HepG2 (cell line): ENCODE measurements at regions not wholly inside any gene's neighbourhood (a gene's known extent, or its start where the extent isn't known, plus 50 kb on each side); places are given as distances from the start of the nearest gene placed in this dataset.

Experiments
- ATAC-seq: fragments of 200-7000 bp; cut with Tn5 transposase; 3 replicates; pipeline ENCODE4 v1.9.1; 2020; ENCODE audit warnings: mild to moderate bottlenecking, moderate library complexity
- BruUV-seq: library from RNA; stranded (reverse); fragments of 400-500 nt; replicated peaks from 2 replicates; lab custom pipeline; 2021; lab: Mats Ljungman, UMichigan
- CTCF ChIA-PET: fragments of 300-600 bp; formaldehyde crosslinking; extraction: SDS; loops from one replicate; lab custom pipeline; 2021; ENCODE audit warnings: low total read pairs, inconsistent platforms, low intra/inter-chr PET ratio; lab: Yijun Ruan, JAX
- POLR2A ChIA-PET: fragments of 350-600 bp; sonication (Branson Sonifier 250); formaldehyde crosslinking; loops from one replicate; lab custom pipeline; 2020; ENCODE audit warnings: antibody characterized with exemption, inconsistent platforms; lab: Yijun Ruan, JAX
- DNase-seq: peaks from one replicate; pipeline ENCODE4 v3.0.0-alpha.2; 2015; ENCODE audit warnings: low spot score
- FAIRE-seq: peaks from 3 replicates; lab custom pipeline; 2011; peaks lifted over from hg19 to GRCh38; lab: Jason Lieb, UNC
- H2AFZ ChIP-seq: one replicate; pipeline ENCODE4 v1.6.1; 2011; ENCODE audit warnings: low read length, inconsistent platforms
- H3K27ac ChIP-seq: fragments of 300-600 bp; 3 replicates; pipeline ENCODE4 v1.8.0; 2011; ENCODE audit warnings: mixed run types, mild to moderate bottlenecking, mixed read lengths, low read length, inconsistent platforms; ENCODE audit not compliant: insufficient read depth; ENCODE audit errors: extremely low read length
- H3K27me3 ChIP-seq, 2 experiments: fragments of 200-600 bp in 1 of 2; 2 replicates in 1 of 2; 3 replicates in 1 of 2; pipeline versions ENCODE4 v1.6.0 to v1.8.0; 2011; ENCODE audit warnings: low read length in 2 of 2, mild to moderate bottlenecking in 2 of 2, moderate library complexity in 2 of 2, inconsistent platforms in 1 of 2; ENCODE audit not compliant: insufficient read depth in 2 of 2, control insufficient read depth in 1 of 2
- H3K36me3 ChIP-seq, 2 experiments: fragments of 200-600 bp in 1 of 2; replicated peaks in 1 of 2; 2 replicates in 1 of 2; 3 replicates in 1 of 2; pipeline versions ENCODE4 v1.5.1 to v1.8.0; 2011; ENCODE audit warnings: low read length in 2 of 2, inconsistent platforms in 1 of 2; ENCODE audit not compliant: insufficient read depth in 2 of 2, control insufficient read depth in 1 of 2
- H3K4me1 ChIP-seq: 2 replicates; pipeline ENCODE4 v1.5.1; 2012; ENCODE audit warnings: low read length, inconsistent platforms; ENCODE audit not compliant: insufficient read depth
- H3K4me2 ChIP-seq: 2 replicates; pipeline ENCODE4 v1.6.0; 2011; ENCODE audit warnings: low read depth, low read length, inconsistent platforms
- H3K4me3 ChIP-seq, 3 experiments: fragments of 200-600 bp in 1 of 3; sonication (generic), shearing (Covaris generic) in 1 of 3; replicated peaks in 1 of 3; 2 replicates each; pipeline ENCODE4 v1.5.1; 2011 to 2016; ENCODE audit warnings: low read length in 3 of 3, inconsistent platforms in 2 of 3, low read depth in 2 of 3, mild to moderate bottlenecking in 2 of 3, control low read depth in 1 of 3, mixed read lengths in 1 of 3; ENCODE audit not compliant: insufficient read depth in 1 of 3
- H3K79me2 ChIP-seq: one replicate; pipeline ENCODE4 v1.6.1; 2011; ENCODE audit warnings: low read length, inconsistent platforms; ENCODE audit not compliant: insufficient read depth
- H3K9ac ChIP-seq: 2 replicates; pipeline ENCODE4 v1.6.0; 2011; ENCODE audit warnings: mild to moderate bottlenecking, low read depth, low read length, inconsistent platforms; ENCODE audit not compliant: insufficient read depth
- H3K9me3 ChIP-seq: 2 replicates; pipeline ENCODE4 v1.5.1; 2012; ENCODE audit warnings: mild to moderate bottlenecking, low read length
- H4K20me1 ChIP-seq: 2 replicates; pipeline ENCODE4 v1.6.0; 2011; ENCODE audit warnings: inconsistent platforms, mild to moderate bottlenecking, low read length, moderate library complexity; ENCODE audit not compliant: insufficient read depth
- CBFB ChIP-seq: sonication (generic); formaldehyde crosslinking; IDR thresholded peaks from 2 replicates; pipeline ENCODE4 v1.4.0; 2020; ENCODE audit warnings: missing genetic modification reagents
- FOXA1 ChIP-seq, 2 experiments: fragments of 450-650 bp in 1 of 2; sonication (generic) in 1 of 2; formaldehyde crosslinking in 1 of 2; IDR thresholded peaks; 2 replicates each; pipeline versions ENCODE4 v1.4.0 to v1.6.1; 2016 to 2020; ENCODE audit warnings: missing genetic modification reagents in 1 of 2
- GRHL1 ChIP-seq: sonication (generic); formaldehyde crosslinking; conservative IDR thresholded peaks from 2 replicates; pipeline ENCODE4 v1.8.0; 2022; ENCODE audit warnings: missing genetic modification reagents
- HMG20A ChIP-seq: IDR thresholded peaks from 2 replicates; pipeline ENCODE4 v1.6.1; 2016; ENCODE audit warnings: borderline replicate concordance
- RNF2 ChIP-seq: fragments of 450-650 bp; conservative IDR thresholded peaks from 2 replicates; pipeline ENCODE4 v1.6.1; 2016; ENCODE audit warnings: low read depth
- SNRNP70 ChIP-seq: fragments of 200-400 bp; formaldehyde crosslinking; IDR thresholded peaks from 2 replicates; pipeline ENCODE4 v1.6.1; 2017; ENCODE audit warnings: mild to moderate bottlenecking, low read depth, low read length, moderate library complexity
- ZNF281 ChIP-seq: sonication (generic); formaldehyde crosslinking; IDR thresholded peaks from 2 replicates; pipeline ENCODE4 v1.4.0; 2020; ENCODE audit warnings: missing genetic modification reagents, borderline replicate concordance
- ZNF512B ChIP-seq: sonication (generic); formaldehyde crosslinking; IDR thresholded peaks from 2 replicates; pipeline ENCODE4 v1.5.1; 2020; ENCODE audit warnings: missing genetic modification reagents, mild to moderate bottlenecking, borderline replicate concordance
- ZNF615 ChIP-seq: sonication (generic); formaldehyde crosslinking; IDR thresholded peaks from 2 replicates; pipeline ENCODE4 v1.5.0; 2020; ENCODE audit warnings: mild to moderate bottlenecking, missing genetic modification reagents, borderline replicate concordance
- WGBS: methylation state at CpG from one replicate; pipeline ENCODE4 v1.1.6; 2017; ENCODE audit warnings: low lambda C conversion rate; 5-methylcytosine and 5-hydroxymethylcytosine counted together
- in situ Hi-C: cut with HindIII; loops from 2 replicates; pipeline ENCODE4 v1.10.0; 2017; ENCODE audit warnings: low pct_unique_long_range_greater_than_20kb; ENCODE audit not compliant: extremely low pct_ligation_motif_present
- intact Hi-C: fragments of 100-400 bp; cut with micrococcal nuclease; formaldehyde crosslinking; loops from one replicate; pipeline ENCODE4 v1.10.0; 2022; ENCODE audit not compliant: unreplicated experiment

GRCh38 chr20:55417836-55418235 lies 587.5 kb downstream of the CBLN4 start:
- no peak for FAIRE-seq
- WGBS = 0% methylated on average over 1 of the region's 1 CpG
- ChIA-PET POLR2A (no interaction called here), CTCF (no interaction called here)
- no peak for DNase-seq
- no peaks in the 10 kb centered on the region for H3K36me3 ChIP-seq
- intact Hi-C loops = loop anchor here (5.0 kb wide), 1 partner anchor 754 kb away; no protein-coding TSS in a partner anchor
- peaks cover 85% of the 10 kb centered on the region for H3K9me3 ChIP-seq
- H4K20me1 ChIP-seq = no peaks in the 10 kb centered on the region
- H3K79me2 ChIP-seq = no peaks in the 10 kb centered on the region
- BruUV-seq = no TSS peak
- no peak for ATAC-seq
- no peak overlapping the region for H3K4me2 ChIP-seq
- H3K4me1 ChIP-seq = no peaks in the 10 kb centered on the region
- H3K9ac ChIP-seq = no peak overlapping the region
- no peak overlapping the region for H3K27ac ChIP-seq
- in situ Hi-C loops = no loop called here
- no peak overlapping the region for H3K4me3 ChIP-seq
- no peak overlapping the region for H2AFZ ChIP-seq
- H3K27me3 ChIP-seq = no peaks in the 10 kb centered on the region; a peak in 1 of 5 replicates
- no peak for TF ChIP-seq CBFB (CRISPR knock-in tag)
- no peak for TF ChIP-seq GRHL1 (CRISPR knock-in tag)
- TF ChIP-seq ZNF281 (CRISPR knock-in tag) = no peak
- TF ChIP-seq FOXA1 (IDR thresholded peaks at IDR 0.05) = no peak
- TF ChIP-seq FOXA1 (CRISPR knock-in tag; IDR thresholded peaks at IDR 0.05) = no peak
- no peak for TF ChIP-seq ZNF512B (CRISPR knock-in tag)
- TF ChIP-seq RNF2 = no peak
- no peak for TF ChIP-seq ZNF615 (CRISPR knock-in tag)
- no peak for TF ChIP-seq HMG20A (CRISPR knock-in tag)
- no peak for TF ChIP-seq SNRNP70
